Liver (tissue), 8 donors: ENCODE measurements at regions not wholly inside any gene's neighbourhood (a gene's known extent, or its start where the extent isn't known, plus 50 kb on each side); places are given as distances from the start of the nearest gene placed in this dataset.

ENCODE experiments used
- DNase-seq: peaks from one replicate; pipeline ENCODE4 v3.0.0-alpha.2; 2017; ENCODE audit warnings: low spot score
- H3K27ac ChIP-seq, 2 donors: one replicate each; pipeline ENCODE4 v1.7.0; 2013; ENCODE audit warnings: inconsistent platforms in 2 of 2, low read length in 2 of 2, control low read depth in 1 of 2, low read depth in 1 of 2, mild to moderate bottlenecking in 1 of 2
- H3K27me3 ChIP-seq, 4 donors: one replicate each; pipeline versions ENCODE4 v1.6.1 to v1.7.0; 2013; ENCODE audit warnings: low read length in 3 of 4, inconsistent platforms in 1 of 4, mild to moderate bottlenecking in 1 of 4, moderate library complexity in 1 of 4; ENCODE audit not compliant: control insufficient read depth in 4 of 4, insufficient read depth in 4 of 4
- H3K36me3 ChIP-seq, 4 donors: one replicate each; pipeline versions ENCODE4 v1.6.1 to v1.7.0; 2013; ENCODE audit warnings: low read length in 3 of 4, mild to moderate bottlenecking in 3 of 4, low read depth in 1 of 4, moderate library complexity in 1 of 4; ENCODE audit not compliant: control insufficient read depth in 4 of 4, insufficient read depth in 3 of 4
- H3K4me1 ChIP-seq, 4 donors: one replicate each; pipeline versions ENCODE4 v1.6.1 to v1.7.0; 2013; ENCODE audit warnings: low read length in 3 of 4, mild to moderate bottlenecking in 3 of 4, moderate library complexity in 1 of 4; ENCODE audit not compliant: control insufficient read depth in 4 of 4, insufficient read depth in 4 of 4
- H3K4me3 ChIP-seq, 3 donors: one replicate each; pipeline versions ENCODE4 v1.6.1 to v1.7.0; 2013; ENCODE audit warnings: low read length in 3 of 3, control low read depth in 1 of 3, low read depth in 1 of 3, mild to moderate bottlenecking in 1 of 3
- H3K9ac ChIP-seq, 2 donors: one replicate each; pipeline ENCODE4 v1.7.0; 2013; ENCODE audit warnings: low read length in 2 of 2, mild to moderate bottlenecking in 2 of 2, moderate library complexity in 2 of 2, control low read depth in 1 of 2, low read depth in 1 of 2
- H3K9me3 ChIP-seq, 4 donors: one replicate each; pipeline versions ENCODE4 v1.6.1 to v1.7.0; 2013; ENCODE audit warnings: low read length in 3 of 4; ENCODE audit not compliant: control insufficient read depth in 4 of 4
- ATF3 ChIP-seq: IDR thresholded peaks from 2 replicates; pipeline ENCODE4 v1.6.1; 2016; ENCODE audit warnings: antibody characterized with exemption
- CTCF ChIP-seq: fragments of 150-350 bp; IDR thresholded peaks from 2 replicates; pipeline ENCODE4 v1.5.1; 2017; ENCODE audit warnings: improper control_type of control experiment, low read depth, low read length; ENCODE audit not compliant: missing input control
- EGR1 ChIP-seq, 2 donors: IDR thresholded peaks; 2 replicates each; pipeline ENCODE4 v1.6.1; 2016 to 2018; ENCODE audit warnings: antibody characterized with exemption in 2 of 2, low read depth in 2 of 2
- FOXA1 ChIP-seq: IDR thresholded peaks from 2 replicates; pipeline ENCODE4 v1.6.1; 2016; ENCODE audit warnings: antibody characterized with exemption
- FOXA2 ChIP-seq: IDR thresholded peaks from 2 replicates; pipeline ENCODE4 v1.6.1; 2016; ENCODE audit warnings: antibody characterized with exemption
- GABPA ChIP-seq, 2 donors: IDR thresholded peaks in 1 of 2; conservative IDR thresholded peaks in 1 of 2; 2 replicates each; pipeline ENCODE4 v1.6.1; 2016; ENCODE audit warnings: antibody characterized with exemption in 2 of 2, mild to moderate bottlenecking in 1 of 2, moderate library complexity in 1 of 2
- HNF4A ChIP-seq, 2 donors: conservative IDR thresholded peaks; 2 replicates each; pipeline ENCODE4 v1.6.1; 2016; ENCODE audit warnings: antibody characterized with exemption in 2 of 2, mild to moderate bottlenecking in 2 of 2
- HNF4G ChIP-seq: IDR thresholded peaks from 2 replicates; pipeline ENCODE4 v1.6.1; 2016; ENCODE audit warnings: antibody characterized with exemption
- JUND ChIP-seq, 2 donors: IDR thresholded peaks; 2 replicates each; pipeline ENCODE4 v1.6.1; 2016; ENCODE audit warnings: antibody characterized with exemption in 2 of 2
- MAX ChIP-seq: IDR thresholded peaks from 2 replicates; pipeline ENCODE4 v1.6.1; 2016; ENCODE audit warnings: antibody characterized with exemption
- NR2F2 ChIP-seq: IDR thresholded peaks from 2 replicates; pipeline ENCODE4 v1.6.1; 2016; ENCODE audit warnings: antibody characterized with exemption
- RAD21 ChIP-seq, 2 donors: IDR thresholded peaks; 2 replicates each; pipeline ENCODE4 v1.6.1; 2016; ENCODE audit warnings: antibody characterized with exemption in 2 of 2, mild to moderate bottlenecking in 2 of 2
- REST ChIP-seq: IDR thresholded peaks from 2 replicates; pipeline ENCODE4 v1.6.1; 2016; ENCODE audit warnings: antibody characterized with exemption, mild to moderate bottlenecking
- RXRA ChIP-seq, 2 donors: IDR thresholded peaks; 2 replicates each; pipeline ENCODE4 v1.6.1; 2017 to 2018; ENCODE audit warnings: antibody characterized with exemption in 2 of 2, mild to moderate bottlenecking in 1 of 2
- SP1 ChIP-seq: IDR thresholded peaks from 2 replicates; pipeline ENCODE4 v1.6.1; 2018; ENCODE audit warnings: antibody characterized with exemption, mild to moderate bottlenecking
- TAF1 ChIP-seq: conservative IDR thresholded peaks from 2 replicates; pipeline ENCODE4 v1.6.1; 2016; ENCODE audit warnings: antibody characterized with exemption, mild to moderate bottlenecking
- YY1 ChIP-seq: IDR thresholded peaks from 2 replicates; pipeline ENCODE4 v1.6.1; 2016; ENCODE audit warnings: antibody characterized with exemption, mild to moderate bottlenecking
- ZBTB33 ChIP-seq: IDR thresholded peaks from 2 replicates; pipeline ENCODE4 v1.6.1; 2016; ENCODE audit warnings: antibody characterized with exemption
- WGBS: extraction: QIAGEN DNeasy Blood & Tissue Kit; methylation state at CpG from one replicate; pipeline ENCODE4 v1.1.7; 2013; 5-methylcytosine and 5-hydroxymethylcytosine counted together
- donor health status: healthy.
- donor health status: healthy.
- donor health status: healthy.
- donor health status: healthy.
- donor health status: healthy.

GRCh38 chrX:75989806-75990590 is 182.9 kb upstream of the PBDC1 start (continued):
- no peak for TF ChIP-seq YY1
- TF ChIP-seq GABPA (IDR thresholded peaks at IDR 0.05 in 1 of 2, conservative IDR thresholded peaks at IDR 0.05 in 1 of 2) = no peak

- H3K27ac ChIP-seq = no peak overlapping the region
- H3K9me3 ChIP-seq = no peaks in the 10 kb centered on the region
- no peak overlapping the region for H3K4me3 ChIP-seq
- no peaks in the 10 kb centered on the region for H3K27me3 ChIP-seq
- no peaks in the 10 kb centered on the region for H3K4me1 ChIP-seq
- TF ChIP-seq GABPA (IDR thresholded peaks at IDR 0.05 in 1 of 2, conservative IDR thresholded peaks at IDR 0.05 in 1 of 2) = no peak
- no peak for TF ChIP-seq NR2F2
- TF ChIP-seq FOXA1 = no peak
- no peak for TF ChIP-seq TAF1
- TF ChIP-seq CTCF = no peak
- no peak for TF ChIP-seq MAX
- no peak for TF ChIP-seq YY1
- TF ChIP-seq HNF4G = no peak
- no peak for DNase-seq
- no peaks in the 10 kb centered on the region for H3K36me3 ChIP-seq
- WGBS = 43% methylated on average over 3 of the region's 3 CpGs
- H3K9ac ChIP-seq = no peak overlapping the region
Observed at GRCh38 chrX:75997692-75998091, 175.2 kb upstream of the PBDC1 start.

GRCh38 chrX:76014321-76014720 is 158.5 kb upstream of the PBDC1 start:
- H3K9me3 ChIP-seq = peaks cover 0 to 6% (median 0%) of the 10 kb centered on the region in 4 donors
- no peak for DNase-seq
- 66% methylated on average over 3 of the region's 3 CpGs for WGBS
- H3K9ac ChIP-seq = no peak overlapping the region
- no peak overlapping the region for H3K4me3 ChIP-seq
- H3K4me1 ChIP-seq = no peaks in the 10 kb centered on the region
- no peaks in the 10 kb centered on the region for H3K36me3 ChIP-seq
- TF ChIP-seq EGR1 (IDR thresholded peaks at IDR 0.05; ENCODE audit: low read depth in 2 of 2) (no peak), GABPA (IDR thresholded peaks at IDR 0.05 in 1 of 2, conservative IDR thresholded peaks at IDR 0.05 in 1 of 2) (no peak), JUND (IDR thresholded peaks at IDR 0.05) (no peak), TAF1 (no peak), REST (no peak), CTCF (no peak), HNF4A (conservative IDR thresholded peaks at IDR 0.05) (no peak), YY1 (no peak), SP1 (no peak), FOXA2 (no peak), ZBTB33 (no peak), NR2F2 (no peak), FOXA1 (no peak), ATF3 (no peak), RXRA (IDR thresholded peaks at IDR 0.05) (no peak), MAX (no peak), RAD21 (IDR thresholded peaks at IDR 0.05) (no peak), HNF4G (no peak)
- H3K27me3 ChIP-seq = peaks cover 0 to 5% (median 0%) of the 10 kb centered on the region in 4 donors
- H3K27ac ChIP-seq = no peak overlapping the region
